NCI-H1092 treated with DMSO at 0.1 percent for 48 hours (cell line): ENCODE measurements at regions not wholly inside any gene's neighbourhood (a gene's known extent, or its start where the extent isn't known, plus 50 kb on each side); places are given as distances from the start of the nearest gene placed in this dataset.

Source experiments
- DNase-seq: peaks from one replicate; lab custom pipeline; 2025; lab: John Stamatoyannopoulos, UW

- DNase-seq = no peak
Measured at GRCh38 chr12:118467641-118468305, 91.4 kb downstream of the SUDS3 start.

- no peak for DNase-seq
Measured at GRCh38 chr12:118472940-118473339, 96.6 kb downstream of the SUDS3 start.

- no peak for DNase-seq
Measured at GRCh38 chr12:118480235-118480634, 103.9 kb downstream of the SUDS3 start.

GRCh38 chr12:118488034-118488433 lies 111.7 kb downstream of the SUDS3 start:
- no peak for DNase-seq

- DNase-seq = no peak
Measured at GRCh38 chr12:118493962-118494361, 117.6 kb downstream of the SUDS3 start.

- no peak for DNase-seq
Measured at GRCh38 chr12:118494776-118495175, 118.4 kb downstream of the SUDS3 start.

- no peak for DNase-seq
Measured at GRCh38 chr12:118495296-118495695, 118.9 kb downstream of the SUDS3 start.

- DNase-seq = no peak
Measured at GRCh38 chr12:118498171-118498570, 121.8 kb downstream of the SUDS3 start.

GRCh38 chr12:118500299-118500698 lies 123.9 kb downstream of the SUDS3 start:
- DNase-seq = no peak

GRCh38 chr12:118501489-118501888 lies 125.1 kb downstream of the SUDS3 start:
- no peak for DNase-seq

- no peak for DNase-seq
Measured at GRCh38 chr12:118503476-118503875, 127.1 kb downstream of the SUDS3 start.

- DNase-seq = no peak
Measured at GRCh38 chr12:118512669-118513068, 136.3 kb downstream of the SUDS3 start.

- no peak for DNase-seq
Measured at GRCh38 chr12:118513611-118514010, 137.3 kb downstream of the SUDS3 start.

- DNase-seq = no peak
Measured at GRCh38 chr12:118514297-118514696, 137.9 kb downstream of the SUDS3 start.

- no peak for DNase-seq
Measured at GRCh38 chr12:118520214-118521035, 144.1 kb downstream of the SUDS3 start.

GRCh38 chr12:118521036-118521370 lies 144.6 kb downstream of the SUDS3 start:
- no peak for DNase-seq

GRCh38 chr12:118524446-118524845 lies 148.1 kb downstream of the SUDS3 start:
- DNase-seq = no peak

GRCh38 chr12:118525216-118525615 lies 148.9 kb downstream of the SUDS3 start:
- no peak for DNase-seq

- no peak for DNase-seq
Measured at GRCh38 chr12:118526255-118527095, 150.1 kb downstream of the SUDS3 start.

- DNase-seq = no peak
Measured at GRCh38 chr12:118527310-118527709, 151.0 kb downstream of the SUDS3 start.

- DNase-seq = no peak
Measured at GRCh38 chr12:118528625-118529024, 152.3 kb downstream of the SUDS3 start.

- DNase-seq = no peak
Measured at GRCh38 chr12:118534003-118534402, 157.6 kb downstream of the SUDS3 start.
